ENCODE measurements at regions not wholly inside any gene's neighbourhood (a gene's known extent, or its start where the extent isn't known, plus 50 kb on each side); places are given as distances from the start of the nearest gene placed in this dataset.
A peak's percentile ranks its signal among the peaks of the same experiment; 100 is the strongest.

DNA sequence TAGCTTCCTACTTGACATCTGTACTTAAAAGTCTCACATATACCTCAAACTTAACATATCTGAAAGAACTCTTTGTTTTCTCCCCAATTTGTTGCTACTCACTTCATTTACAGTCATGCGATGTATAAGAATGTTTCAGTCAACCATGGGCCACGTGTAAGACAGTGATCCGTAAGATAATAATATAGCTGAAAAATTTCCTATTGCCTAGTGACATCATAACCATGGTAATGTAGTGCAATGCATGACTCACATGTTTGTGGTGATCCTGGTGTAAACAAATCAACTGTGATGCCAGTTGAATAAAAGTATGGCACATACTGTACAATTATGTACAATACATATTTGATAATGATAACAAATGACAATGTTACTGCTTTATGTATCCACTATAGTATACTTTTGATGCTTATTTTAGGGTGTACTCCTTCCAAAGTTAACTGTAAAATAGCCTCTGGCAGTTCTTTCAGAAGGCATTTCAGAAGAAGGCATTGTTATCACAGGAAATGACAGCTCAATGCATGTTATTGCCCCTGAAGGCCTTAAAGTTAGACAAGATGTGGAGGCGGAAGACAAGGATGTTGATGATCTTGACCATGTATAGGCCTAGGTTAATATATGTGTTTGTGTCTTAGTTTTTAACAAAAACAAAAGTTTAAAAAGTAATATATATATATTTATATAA is 579.0 kb downstream of the EPHA7 start:
- Mint-ChIP-seq H3K4me3 (no peak overlapping the region), H3K27me3 (no peaks in the 10 kb centered on the region), H3K9me3 (no peaks in the 10 kb centered on the region), H3K4me1 (no peaks in the 10 kb centered on the region), H3K27ac (no peak overlapping the region)
- no peak for ATAC-seq
- no peak for DNase-seq

DNA sequence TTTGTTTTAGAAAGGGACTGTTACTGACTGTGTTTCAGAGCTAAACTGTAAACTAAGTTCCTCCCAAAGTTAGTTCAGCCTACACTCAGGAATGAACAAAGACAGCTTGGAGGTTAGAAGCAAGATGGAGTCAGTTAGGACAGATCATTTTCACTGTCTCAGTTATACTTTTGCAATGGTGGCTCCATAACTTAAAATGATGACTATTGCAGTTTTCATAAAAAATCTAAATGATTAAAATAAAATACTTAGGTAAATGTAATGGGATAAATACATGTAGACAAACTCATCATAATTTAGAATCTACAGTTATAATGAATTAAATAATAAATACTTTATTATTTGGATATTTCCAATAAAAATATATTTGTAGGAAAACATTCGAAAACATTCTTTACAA is 590.6 kb downstream of the EPHA7 start:
- peaks cover 0 to 7% of the 10 kb centered on the region in 2 donors for H3K9me3 Mint-ChIP-seq
- H3K4me3 Mint-ChIP-seq: no peak overlapping the region
- H3K27me3 Mint-ChIP-seq: no peaks in the 10 kb centered on the region
- H3K4me1 Mint-ChIP-seq: no peaks in the 10 kb centered on the region
- DNase-seq: no peak
- no peak for ATAC-seq
- H3K27ac Mint-ChIP-seq: no peak overlapping the region

DNA sequence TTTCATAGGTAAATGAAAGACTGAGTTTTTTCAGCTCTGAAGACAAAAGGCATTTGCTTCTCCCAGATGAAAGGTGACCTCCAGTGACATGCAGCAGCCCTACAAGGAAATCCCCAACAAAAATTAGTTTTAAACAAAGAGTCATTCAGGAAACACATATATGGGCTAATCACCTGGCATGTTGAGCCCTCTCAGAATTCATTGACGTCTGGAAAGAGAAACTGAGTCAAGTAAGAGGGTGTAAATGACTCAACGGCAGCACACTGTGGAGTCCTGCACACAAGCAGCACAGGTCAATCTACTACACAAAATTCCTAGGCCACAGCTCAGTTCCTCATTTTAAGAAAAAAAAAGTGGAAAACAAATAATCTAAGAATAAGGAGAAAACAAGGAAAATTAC is 592.3 kb downstream of the EPHA7 start:
- Mint-ChIP-seq H3K9me3 (peaks cover 0 to 7% of the 10 kb centered on the region in 2 donors), H3K4me1 (no peaks in the 10 kb centered on the region), H3K27ac (no peak overlapping the region), H3K4me3 (no peak overlapping the region), H3K27me3 (no peaks in the 10 kb centered on the region)
- DNase-seq (no peak), ATAC-seq (no peak)

DNA sequence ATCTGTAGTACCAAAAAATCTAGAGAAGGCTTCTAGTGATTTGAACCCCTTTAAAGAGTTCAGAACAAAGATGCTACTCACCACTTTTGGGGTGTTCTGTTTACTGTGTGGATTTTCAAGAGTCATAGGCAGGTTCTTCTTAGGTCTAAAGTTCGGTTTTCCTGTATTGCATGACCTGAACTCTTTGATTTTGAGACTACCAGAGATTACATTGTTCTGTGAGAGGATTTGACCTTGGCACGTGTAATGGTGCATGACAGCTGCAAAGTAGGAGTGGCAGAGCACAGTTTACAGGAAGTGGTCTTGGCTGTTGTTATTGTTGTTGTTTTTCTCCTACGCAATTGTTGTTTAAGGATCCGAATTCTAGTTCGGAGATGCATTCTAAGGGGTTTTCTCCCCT is 592.7 kb downstream of the EPHA7 start:
- ATAC-seq: no peak
- DNase-seq: no peak
- Mint-ChIP-seq H3K4me1 (no peaks in the 10 kb centered on the region), H3K9me3 (peaks cover 0 to 7% of the 10 kb centered on the region in 2 donors), H3K27me3 (no peaks in the 10 kb centered on the region), H3K4me3 (no peak overlapping the region), H3K27ac (no peak overlapping the region)

DNA sequence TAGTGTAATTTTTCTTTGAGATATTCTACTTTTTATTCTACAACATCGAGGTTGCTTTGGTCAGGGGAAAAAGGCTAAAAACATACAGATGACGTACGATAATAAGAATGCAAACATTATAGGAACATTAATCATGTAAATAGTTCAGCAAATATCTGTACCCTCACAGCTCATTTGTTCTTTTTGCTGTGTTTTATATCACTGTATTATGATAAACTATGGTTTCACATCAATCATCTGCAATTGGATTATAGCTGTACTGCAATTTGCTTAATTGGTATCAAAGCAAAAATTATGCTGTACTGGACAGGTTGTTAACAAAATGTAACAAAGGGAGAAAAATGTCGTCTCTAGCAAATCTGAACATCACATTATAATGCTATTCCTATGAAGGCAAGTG is 597.1 kb downstream of the EPHA7 start:
- no peaks in the 10 kb centered on the region for H3K4me1 Mint-ChIP-seq
- ATAC-seq (no peak), DNase-seq (no peak)
- no peaks in the 10 kb centered on the region for H3K27me3 Mint-ChIP-seq
- peaks cover 10 to 15% of the 10 kb centered on the region in 2 donors for H3K9me3 Mint-ChIP-seq
- no peak overlapping the region for H3K4me3 Mint-ChIP-seq
- H3K27ac Mint-ChIP-seq: no peak overlapping the region

DNA sequence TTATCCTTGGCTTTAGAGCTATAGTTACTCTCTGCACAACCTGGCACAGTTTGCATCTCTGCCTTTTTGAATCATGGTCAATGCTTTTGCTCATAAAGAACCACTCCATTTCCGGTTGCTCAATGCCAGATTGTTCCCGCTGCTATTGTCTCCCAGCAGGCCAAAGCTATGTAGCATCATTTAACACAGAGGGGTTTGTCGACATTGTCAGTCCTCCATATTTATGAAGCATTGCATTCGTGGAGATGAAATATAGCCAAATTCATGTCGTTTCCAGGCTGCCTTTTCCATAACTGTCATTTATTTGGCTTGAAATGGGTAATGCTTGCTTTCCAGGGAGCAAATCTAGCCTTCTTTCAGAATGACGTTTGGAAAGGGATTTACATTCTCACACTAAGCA is 598.8 kb downstream of the EPHA7 start:
- Mint-ChIP-seq H3K27me3 (no peaks in the 10 kb centered on the region), H3K4me1 (no peaks in the 10 kb centered on the region), H3K4me3 (no peak overlapping the region), H3K27ac (no peak overlapping the region), H3K9me3 (peaks cover 8 to 16% of the 10 kb centered on the region in 2 donors)
- ATAC-seq: no peak
- no peak for DNase-seq

DNA sequence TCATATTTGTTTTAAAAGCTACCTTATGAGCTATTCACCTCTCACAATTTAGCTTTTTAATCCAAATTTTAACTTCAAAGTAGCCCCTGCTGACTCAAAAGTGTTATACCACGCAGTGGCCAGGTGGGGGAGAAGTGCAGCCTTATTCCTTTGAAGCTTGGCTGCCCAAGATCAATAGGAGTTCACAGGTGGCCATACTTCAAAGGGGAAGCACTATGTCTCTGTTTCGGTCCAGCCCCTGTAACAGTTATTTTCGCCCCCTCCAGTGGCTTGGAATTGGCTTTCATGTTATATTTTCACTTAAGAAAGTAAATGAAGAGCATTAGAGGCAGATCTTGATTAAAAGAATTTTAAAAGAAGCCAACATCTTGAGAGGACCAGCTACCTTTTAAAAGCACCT is 608.4 kb downstream of the EPHA7 start:
- Mint-ChIP-seq H3K9me3 (peaks cover 0 to 3% of the 10 kb centered on the region in 2 donors), H3K4me1 (no peaks in the 10 kb centered on the region), H3K27me3 (no peaks in the 10 kb centered on the region), H3K27ac (no peak overlapping the region), H3K4me3 (no peak overlapping the region)
- DNase-seq (peak; percentile 4 to 8), ATAC-seq (no peak)

DNA sequence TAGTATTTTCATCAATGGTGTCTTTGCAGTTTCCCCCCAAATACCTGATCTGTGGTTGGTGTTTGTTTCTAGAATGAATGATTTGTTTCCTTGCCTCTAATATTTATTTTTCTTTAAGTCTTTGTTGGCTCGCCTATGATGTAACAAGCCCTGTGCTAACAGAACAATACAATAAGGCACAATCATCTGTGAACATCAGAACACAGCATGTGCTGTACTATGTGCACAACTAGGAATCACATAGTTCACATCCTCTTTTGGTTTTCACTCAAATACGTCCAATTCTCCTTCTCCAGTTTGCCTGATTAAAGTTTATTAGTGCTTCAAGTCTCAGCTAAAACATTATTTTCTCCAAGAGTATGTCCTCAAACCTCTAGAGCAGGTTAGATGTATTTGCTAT is 613.1 kb downstream of the EPHA7 start:
- Mint-ChIP-seq H3K4me1 (no peaks in the 10 kb centered on the region), H3K27me3 (no peaks in the 10 kb centered on the region)

DNA sequence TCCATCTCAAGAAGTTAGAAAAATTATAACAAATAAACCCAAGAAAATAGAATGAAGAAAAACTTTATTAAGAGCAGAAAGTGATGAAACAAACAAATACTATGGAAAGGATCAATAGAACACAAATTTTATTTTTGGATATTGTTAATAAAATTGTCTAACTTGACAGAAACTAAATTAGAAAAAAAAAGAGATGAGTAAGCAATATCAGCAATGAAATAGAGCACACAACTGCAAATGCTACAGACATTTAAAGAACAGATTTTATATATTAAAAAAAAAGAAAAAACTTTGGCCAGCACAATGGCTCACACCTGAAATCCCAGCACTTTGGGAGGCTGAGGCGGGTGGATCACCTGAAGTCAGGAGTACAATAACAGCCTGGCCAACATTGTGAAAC is 628.0 kb downstream of the EPHA7 start:
- Mint-ChIP-seq H3K27ac (no peak overlapping the region), H3K4me3 (no peak overlapping the region), H3K4me1 (no peaks in the 10 kb centered on the region), H3K27me3 (no peaks in the 10 kb centered on the region), H3K9me3 (peaks cover 5 to 11% of the 10 kb centered on the region in 2 donors)
- no peak for DNase-seq
- ATAC-seq: no peak

More for the DNA sequence above, 613.1 kb downstream of the EPHA7 start:
- no peak for ATAC-seq
- Mint-ChIP-seq H3K27ac (no peak overlapping the region), H3K9me3 (peaks cover 0 to 4% of the 10 kb centered on the region in 2 donors), H3K4me3 (no peak overlapping the region)
- no peak for DNase-seq

DNA sequence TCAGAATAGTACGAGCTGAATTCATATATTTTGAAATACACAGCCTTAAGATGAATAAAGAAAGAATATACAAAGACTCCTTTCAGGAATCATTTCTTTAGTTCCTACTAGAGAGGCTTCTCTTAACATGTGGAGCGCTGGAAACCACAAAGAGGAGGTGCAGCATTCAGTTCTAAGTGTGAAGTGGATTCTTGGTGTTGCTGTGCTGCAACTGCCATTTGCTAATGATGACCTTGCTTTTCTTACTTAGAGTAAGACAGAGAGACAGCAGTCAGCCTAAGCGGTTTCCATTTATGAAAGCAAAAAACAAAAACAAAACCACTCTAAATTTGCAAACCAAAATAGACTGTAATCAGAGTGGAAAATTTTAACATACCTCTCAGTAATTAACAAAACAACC is 629.0 kb downstream of the EPHA7 start:
- Mint-ChIP-seq H3K27ac (no peak overlapping the region), H3K4me3 (no peak overlapping the region), H3K4me1 (no peaks in the 10 kb centered on the region), H3K27me3 (no peaks in the 10 kb centered on the region), H3K9me3 (peaks cover under 1 to 5% of the 10 kb centered on the region in 2 donors)
- ATAC-seq: no peak
- DNase-seq: no peak

DNA sequence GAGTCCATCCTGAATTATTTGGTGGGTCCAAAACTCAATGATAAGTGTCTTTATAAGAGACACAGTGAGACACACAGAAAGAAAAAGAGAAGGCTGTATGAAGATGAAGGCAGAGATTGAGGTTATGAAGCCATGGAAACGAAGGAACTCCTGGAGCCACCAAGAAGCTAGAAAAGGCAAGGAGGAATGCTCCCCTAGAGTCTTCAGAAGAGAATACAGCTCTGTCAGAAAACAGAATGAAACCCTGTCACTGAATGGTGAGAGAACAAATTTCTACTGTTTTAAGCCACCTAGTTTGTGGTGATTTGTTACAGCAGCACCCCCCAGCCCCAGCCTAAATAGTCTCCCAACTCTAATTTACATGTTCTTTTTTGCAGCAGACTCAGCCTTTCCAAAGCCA is 635.1 kb downstream of the EPHA7 start:
- Mint-ChIP-seq H3K4me1 (no peaks in the 10 kb centered on the region), H3K27me3 (no peaks in the 10 kb centered on the region), H3K27ac (no peak overlapping the region), H3K9me3 (peaks cover 0 to 13% of the 10 kb centered on the region in 2 donors), H3K4me3 (no peak overlapping the region)
- ATAC-seq (no peak), DNase-seq (no peak)

DNA sequence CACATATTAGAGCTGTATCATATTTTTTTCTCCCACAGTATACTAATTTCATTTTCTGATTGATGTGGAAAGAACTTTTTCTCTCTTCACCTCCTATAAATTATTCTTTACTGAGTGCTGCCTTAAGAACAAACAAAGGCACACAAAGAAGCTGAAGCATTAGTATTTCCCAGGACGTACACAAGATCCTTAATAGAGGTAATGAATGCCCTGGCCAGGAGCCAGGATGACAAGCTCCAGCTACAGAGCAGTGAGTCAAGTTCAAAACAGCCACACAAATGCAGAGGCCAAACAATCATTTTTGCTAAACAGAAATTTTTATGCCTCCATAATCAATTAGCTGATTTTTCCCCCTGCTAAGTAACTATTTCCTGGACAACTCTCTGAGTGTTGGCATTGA is 639.6 kb downstream of the EPHA7 start:
- ATAC-seq (no peak), DNase-seq (no peak)
- H3K27ac Mint-ChIP-seq: no peak overlapping the region
- H3K27me3 Mint-ChIP-seq: no peaks in the 10 kb centered on the region
- no peak overlapping the region for H3K4me3 Mint-ChIP-seq
- H3K9me3 Mint-ChIP-seq: peaks cover 0 to 8% of the 10 kb centered on the region in 2 donors
- no peaks in the 10 kb centered on the region for H3K4me1 Mint-ChIP-seq

DNA sequence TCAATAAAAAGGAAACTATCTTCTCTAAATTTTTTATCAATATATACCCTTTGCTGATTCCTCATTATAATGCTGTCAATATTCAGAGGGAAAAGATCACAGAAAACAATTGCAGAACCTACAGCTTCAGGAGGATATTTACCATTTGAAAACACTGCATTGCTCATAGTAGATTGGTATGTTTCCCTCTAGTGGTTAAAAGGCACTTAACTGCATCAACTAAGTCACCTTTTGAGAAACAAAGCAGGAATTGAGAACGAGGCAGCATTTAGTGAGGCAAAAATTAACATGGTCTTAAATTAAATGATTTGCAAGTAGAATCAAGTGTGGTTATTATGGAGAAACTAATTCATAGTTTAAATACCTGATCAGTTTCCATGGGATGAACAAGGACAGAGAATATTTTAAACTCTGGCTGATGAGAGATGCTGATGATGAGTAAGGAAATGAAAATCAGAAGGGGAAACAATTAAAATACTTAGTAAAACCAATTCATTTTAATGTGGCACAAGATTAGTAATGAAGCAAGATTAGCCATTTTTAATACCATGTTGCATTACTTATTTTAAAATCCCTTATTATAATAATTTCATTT is 642.1 kb downstream of the EPHA7 start:
- DNase-seq: no peak
- H3K9me3 Mint-ChIP-seq: peaks cover 0 to 4% of the 10 kb centered on the region in 2 donors
- no peak for ATAC-seq

DNA sequence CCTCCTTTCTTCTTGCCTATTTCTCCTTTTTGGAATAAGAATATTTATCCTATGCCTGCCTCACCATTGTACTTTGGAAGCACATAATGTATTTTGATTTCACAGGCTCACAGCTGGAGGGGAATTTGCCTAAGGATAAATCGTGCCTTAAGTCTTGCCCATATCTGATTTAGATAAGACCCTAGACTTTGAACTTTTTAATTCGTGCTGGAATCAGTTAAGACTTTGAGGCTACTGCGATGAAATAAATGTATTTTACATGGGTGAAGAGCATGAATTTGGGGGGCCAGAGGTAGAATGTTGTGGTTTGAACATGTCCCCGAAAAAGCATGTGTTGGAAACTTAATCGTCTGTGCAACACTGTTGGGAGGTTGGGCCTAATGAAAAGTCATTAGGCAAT is 648.8 kb downstream of the EPHA7 start:
- ATAC-seq (no peak), DNase-seq (no peak)
- Mint-ChIP-seq H3K4me1 (no peaks in the 10 kb centered on the region), H3K27me3 (no peaks in the 10 kb centered on the region), H3K4me3 (no peak overlapping the region), H3K9me3 (no peaks in the 10 kb centered on the region), H3K27ac (no peak overlapping the region)

More for the DNA sequence above, 642.1 kb downstream of the EPHA7 start:
- H3K27me3 Mint-ChIP-seq: no peaks in the 10 kb centered on the region
- H3K4me3 Mint-ChIP-seq: no peak overlapping the region
- no peaks in the 10 kb centered on the region for H3K4me1 Mint-ChIP-seq
- no peak overlapping the region for H3K27ac Mint-ChIP-seq

DNA sequence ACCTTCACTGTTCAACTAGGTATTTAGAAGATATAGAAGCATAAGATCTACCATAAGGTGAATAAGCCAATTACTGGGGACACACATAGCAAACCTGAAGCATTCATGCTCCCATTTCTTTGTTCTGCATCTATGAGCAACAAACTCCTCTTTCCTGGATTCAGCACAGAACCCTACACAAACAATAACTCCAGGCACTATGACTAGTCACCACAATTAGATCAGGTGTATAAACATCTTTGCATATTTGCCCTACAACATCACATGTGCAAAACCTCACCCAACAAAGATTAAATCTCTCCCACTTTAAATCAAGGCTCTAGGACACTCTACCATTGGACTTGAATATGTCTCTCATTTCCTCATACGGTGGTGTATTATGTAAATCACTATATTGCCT is 652.3 kb downstream of the EPHA7 start:
- ATAC-seq (no peak), DNase-seq (no peak)
- Mint-ChIP-seq H3K9me3 (peaks cover 0 to 5% of the 10 kb centered on the region in 2 donors), H3K4me3 (no peak overlapping the region), H3K27ac (no peak overlapping the region), H3K4me1 (no peaks in the 10 kb centered on the region), H3K27me3 (no peaks in the 10 kb centered on the region)

DNA sequence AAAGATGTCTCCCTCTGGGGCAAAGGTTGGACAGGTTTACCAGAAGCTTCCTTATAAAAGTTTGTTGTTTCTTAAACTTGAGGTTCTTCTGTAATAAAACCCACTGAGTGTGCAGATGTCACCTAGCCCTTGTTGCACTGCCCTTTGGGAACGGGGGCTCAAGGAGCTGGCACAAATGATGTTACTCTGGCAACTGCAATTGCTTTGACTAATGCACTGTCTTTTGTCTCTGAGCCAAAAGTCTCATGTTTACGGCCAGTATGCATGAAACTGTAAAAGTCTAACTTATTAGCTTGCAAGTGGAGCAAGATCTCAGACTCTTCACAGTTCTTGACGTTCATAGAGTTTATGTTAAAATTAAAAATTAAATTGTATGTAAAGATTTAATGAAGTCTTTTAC is 655.7 kb downstream of the EPHA7 start:
- Mint-ChIP-seq H3K27ac (no peak overlapping the region), H3K27me3 (no peaks in the 10 kb centered on the region), H3K4me1 (no peaks in the 10 kb centered on the region), H3K4me3 (no peak overlapping the region), H3K9me3 (peaks cover 0 to 5% of the 10 kb centered on the region in 2 donors)
- DNase-seq: no peak
- ATAC-seq: no peak

DNA sequence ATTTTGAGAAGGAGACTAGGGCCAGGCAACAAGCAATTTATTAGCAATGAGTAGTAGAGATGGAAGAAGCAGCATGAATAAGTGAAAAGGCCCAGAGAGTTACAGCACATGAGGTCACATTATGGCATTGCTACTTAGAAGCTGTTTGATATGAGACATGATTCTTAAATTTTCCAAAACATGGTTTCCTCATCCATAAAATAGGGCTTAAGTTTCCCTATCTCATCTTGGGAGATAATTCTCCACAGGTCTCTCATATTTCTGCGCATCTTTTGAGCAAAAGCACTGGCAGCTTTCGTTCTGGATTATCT is 656.1 kb downstream of the EPHA7 start:
- no peaks in the 10 kb centered on the region for H3K27me3 Mint-ChIP-seq
- no peak overlapping the region for H3K27ac Mint-ChIP-seq
- H3K4me3 Mint-ChIP-seq: no peak overlapping the region
- DNase-seq: no peak
- no peak for ATAC-seq
- peaks cover 0 to 5% of the 10 kb centered on the region in 2 donors for H3K9me3 Mint-ChIP-seq
- no peaks in the 10 kb centered on the region for H3K4me1 Mint-ChIP-seq

All from stimulated activated naive CD8-positive, alpha-beta T cell treated with anti-CD3 and anti-CD28 coated beads, Interleukin-15, amount 100 ng/mL, for 72 hours (primary cell).